OCI-LY3 (cell line): ENCODE measurements at regions not wholly inside any gene's neighbourhood (a gene's known extent, or its start where the extent isn't known, plus 50 kb on each side); places are given as distances from the start of the nearest gene placed in this dataset.

Experiments
- CTCF ChIP-seq: fragments of 200-600, 300-600 bp; sonication (generic); IDR thresholded peaks from 2 replicates; pipeline ENCODE4 v1.5.1; 2014; ENCODE audit warnings: antibody characterized with exemption, low read length, low read depth
- EZH2phosphoT487 ChIP-seq: fragments of 200-600 bp; shearing (Covaris generic); IDR thresholded peaks from 2 replicates; pipeline ENCODE4 v1.6.1; 2018; ENCODE audit warnings: antibody characterized with exemption, mixed run types, low read depth

GRCh38 chr4:11119474-11119873, 309.2 kb downstream of the HS3ST1 start:
- TF ChIP-seq CTCF (no peak), EZH2phosphoT487 (no peak)
